H1 (cell line): ENCODE measurements at regions not wholly inside any gene's neighbourhood (a gene's known extent, or its start where the extent isn't known, plus 50 kb on each side); places are given as distances from the start of the nearest gene placed in this dataset.

Source experiments
- CBX5 ChIP-seq: fragments of 300-800, 300-1000 bp; sonication (generic); IDR thresholded peaks from 2 replicates; pipeline ENCODE4 v1.7.1; 2016; ENCODE audit warnings: antibody characterized with exemption, low read length, low read depth
- CREB1 ChIP-seq: IDR thresholded peaks from 2 replicates; pipeline ENCODE4 v1.6.1; 2012; ENCODE audit warnings: inconsistent platforms
- EP300 ChIP-seq, 2 experiments: IDR thresholded peaks; 1 replicate in 1 of 2; 2 replicates in 1 of 2; pipeline ENCODE4 v1.6.1; 2011 to 2012; ENCODE audit warnings: low read depth in 2 of 2, low read length in 2 of 2, mild to moderate bottlenecking in 2 of 2, borderline replicate concordance in 1 of 2, inconsistent platforms in 1 of 2, moderate library complexity in 1 of 2
- EZH2 ChIP-seq: fragments of 200-600 bp; sonication (generic); IDR thresholded peaks from 2 replicates; pipeline ENCODE4 v1.7.1; 2012; ENCODE audit warnings: low read depth, mild to moderate bottlenecking, moderate library complexity, low read length, inconsistent platforms; ENCODE audit not compliant: severe bottlenecking
- HDAC2 ChIP-seq, 2 experiments: fragments of 300-600 bp in 1 of 2; sonication (generic) in 1 of 2; IDR thresholded peaks; 2 replicates each; pipeline ENCODE4 v1.6.1; 2011 to 2012; ENCODE audit warnings: low read depth in 2 of 2, low read length in 2 of 2, mild to moderate bottlenecking in 2 of 2, moderate library complexity in 2 of 2, borderline replicate concordance in 1 of 2, inconsistent platforms in 1 of 2
- POLR2AphosphoS5 ChIP-seq: IDR thresholded peaks from 2 replicates; pipeline ENCODE4 v1.6.1; 2011; ENCODE audit warnings: low read depth, low read length
- RAD21 ChIP-seq, 2 experiments: IDR thresholded peaks in 1 of 2; conservative IDR thresholded peaks in 1 of 2; 2 replicates each; pipeline ENCODE4 v1.6.1; 2011; ENCODE audit warnings: low read depth in 2 of 2, low read length in 2 of 2, improper control_type of control experiment in 1 of 2, inconsistent platforms in 1 of 2, mild to moderate bottlenecking in 1 of 2, moderate library complexity in 1 of 2
- RBBP5 ChIP-seq: IDR thresholded peaks from 2 replicates; pipeline ENCODE4 v1.7.1; 2012; ENCODE audit warnings: low read depth, mild to moderate bottlenecking, inconsistent platforms, low read length, moderate library complexity, borderline replicate concordance
- SIX5 ChIP-seq: IDR thresholded peaks from 2 replicates; pipeline ENCODE4 v1.6.1; 2011; ENCODE audit warnings: mild to moderate bottlenecking, low read depth, low read length
- TCF12 ChIP-seq: IDR thresholded peaks from 2 replicates; pipeline ENCODE4 v1.6.1; 2011; ENCODE audit warnings: low read depth, mild to moderate bottlenecking, low read length
- ZNF274 ChIP-seq: IDR thresholded peaks from 2 replicates; pipeline ENCODE4 v1.7.0; 2012; ENCODE audit warnings: low read length, borderline replicate concordance; ENCODE audit errors: extremely low read depth
- TF ChIP-seq, protein P1 (sequence below), 3 experiments: IDR thresholded peaks; 1 replicate in 2 of 3; 2 replicates in 1 of 3; pipeline versions ENCODE4 v1.5.1 to v1.6.1; 2011; ENCODE audit warnings: low read length in 3 of 3, mild to moderate bottlenecking in 3 of 3, inconsistent platforms in 2 of 3, low read depth in 1 of 3, moderate library complexity in 1 of 3; ENCODE audit not compliant: insufficient read depth in 1 of 3; ENCODE audit errors: control extremely low read depth in 1 of 3
- TF ChIP-seq, protein P2 (sequence below): IDR thresholded peaks from 2 replicates; pipeline ENCODE4 v1.6.1; 2011; ENCODE audit warnings: low read depth, mild to moderate bottlenecking, low read length; ENCODE audit not compliant: insufficient read depth

DNA sequence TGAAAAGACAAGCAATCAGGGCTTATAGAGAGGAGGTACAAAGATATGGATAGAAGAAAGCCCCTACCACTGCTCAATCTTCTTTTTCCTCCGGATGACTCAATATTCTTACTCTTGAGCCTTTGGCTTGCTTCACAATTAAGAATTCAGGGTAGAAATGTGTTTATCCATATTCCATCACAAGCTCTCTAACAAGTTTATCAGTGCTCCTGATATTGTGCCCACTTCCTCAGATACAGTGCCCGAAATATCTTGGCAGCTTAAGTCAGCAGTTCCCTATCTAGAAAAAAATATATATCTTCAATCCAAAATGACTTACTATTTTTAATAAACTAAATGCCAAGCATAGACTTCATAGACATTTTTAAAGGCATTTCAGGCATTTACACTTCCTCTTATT lies 255.1 kb upstream of the FAT3 start:
- TF ChIP-seq EP300 (IDR thresholded peaks at IDR 0.05; ENCODE audit: borderline replicate concordance in 1 of 2, low read depth in 2 of 2, low read length in 2 of 2) (no peak), CREB1 (no peak), POLR2AphosphoS5 (no peak), EZH2 (no peak), HDAC2 (IDR thresholded peaks at IDR 0.05; ENCODE audit: borderline replicate concordance in 1 of 2, low read depth in 2 of 2, low read length in 2 of 2) (no peak), TCF12 (no peak), RAD21 (IDR thresholded peaks at IDR 0.05 in 1 of 2, conservative IDR thresholded peaks at IDR 0.05 in 1 of 2; ENCODE audit: low read depth in 2 of 2, low read length in 2 of 2) (no peak), RBBP5 (no peak), SIX5 (no peak), ZNF274 (no peak), CBX5 (no peak)
- TF ChIP-seq, protein P1, sequence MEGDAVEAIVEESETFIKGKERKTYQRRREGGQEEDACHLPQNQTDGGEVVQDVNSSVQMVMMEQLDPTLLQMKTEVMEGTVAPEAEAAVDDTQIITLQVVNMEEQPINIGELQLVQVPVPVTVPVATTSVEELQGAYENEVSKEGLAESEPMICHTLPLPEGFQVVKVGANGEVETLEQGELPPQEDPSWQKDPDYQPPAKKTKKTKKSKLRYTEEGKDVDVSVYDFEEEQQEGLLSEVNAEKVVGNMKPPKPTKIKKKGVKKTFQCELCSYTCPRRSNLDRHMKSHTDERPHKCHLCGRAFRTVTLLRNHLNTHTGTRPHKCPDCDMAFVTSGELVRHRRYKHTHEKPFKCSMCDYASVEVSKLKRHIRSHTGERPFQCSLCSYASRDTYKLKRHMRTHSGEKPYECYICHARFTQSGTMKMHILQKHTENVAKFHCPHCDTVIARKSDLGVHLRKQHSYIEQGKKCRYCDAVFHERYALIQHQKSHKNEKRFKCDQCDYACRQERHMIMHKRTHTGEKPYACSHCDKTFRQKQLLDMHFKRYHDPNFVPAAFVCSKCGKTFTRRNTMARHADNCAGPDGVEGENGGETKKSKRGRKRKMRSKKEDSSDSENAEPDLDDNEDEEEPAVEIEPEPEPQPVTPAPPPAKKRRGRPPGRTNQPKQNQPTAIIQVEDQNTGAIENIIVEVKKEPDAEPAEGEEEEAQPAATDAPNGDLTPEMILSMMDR (IDR thresholded peaks at IDR 0.05; ENCODE audit: control extremely low read depth in 1 of 3, insufficient read depth in 1 of 3, low read depth in 1 of 3, low read length in 3 of 3): no peak
- TF ChIP-seq, protein P2, sequence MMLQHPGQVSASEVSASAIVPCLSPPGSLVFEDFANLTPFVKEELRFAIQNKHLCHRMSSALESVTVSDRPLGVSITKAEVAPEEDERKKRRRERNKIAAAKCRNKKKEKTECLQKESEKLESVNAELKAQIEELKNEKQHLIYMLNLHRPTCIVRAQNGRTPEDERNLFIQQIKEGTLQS: no peak
